Testis (tissue), 2 donors: ENCODE measurements at regions not wholly inside any gene's neighbourhood (a gene's known extent, or its start where the extent isn't known, plus 50 kb on each side); places are given as distances from the start of the nearest gene placed in this dataset.

Experiments used
- POLR2A ChIP-seq: fragments of 450-650 bp; IDR thresholded peaks from one replicate; pipeline ENCODE4 v1.6.1; 2017; ENCODE audit warnings: antibody characterized with exemption, mild to moderate bottlenecking, moderate library complexity
- TF ChIP-seq, protein P1 (sequence below), 3 experiments: fragments of 450-650 bp in 2 of 3; fragments of 200-600 bp in 1 of 3; sonication (generic) in 1 of 3; IDR thresholded peaks; one replicate each; pipeline ENCODE4 v1.5.1; 2016 to 2019; ENCODE audit warnings: antibody characterized with exemption in 3 of 3, mild to moderate bottlenecking in 2 of 3, moderate library complexity in 1 of 3

DNA sequence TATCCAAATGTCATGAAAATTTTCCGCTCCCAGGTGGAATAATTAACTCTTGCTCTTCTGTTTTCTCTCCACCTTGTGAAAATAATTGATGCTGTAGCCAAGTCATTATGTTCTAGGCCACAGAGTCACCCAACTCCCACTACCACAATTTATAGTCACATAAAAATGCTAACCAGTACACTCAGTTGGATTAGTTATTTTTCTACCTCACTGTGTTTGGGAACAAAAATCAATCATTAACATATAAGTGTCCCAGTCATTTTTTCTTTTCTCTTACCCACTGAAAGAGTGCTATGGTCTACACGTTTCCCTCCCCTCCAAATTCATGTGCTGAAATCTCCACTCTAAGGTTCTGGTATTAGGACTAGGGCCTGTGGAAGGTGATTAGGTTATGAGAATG, 255.6 kb upstream of the LMCD1 start:
- TF ChIP-seq, protein P1, sequence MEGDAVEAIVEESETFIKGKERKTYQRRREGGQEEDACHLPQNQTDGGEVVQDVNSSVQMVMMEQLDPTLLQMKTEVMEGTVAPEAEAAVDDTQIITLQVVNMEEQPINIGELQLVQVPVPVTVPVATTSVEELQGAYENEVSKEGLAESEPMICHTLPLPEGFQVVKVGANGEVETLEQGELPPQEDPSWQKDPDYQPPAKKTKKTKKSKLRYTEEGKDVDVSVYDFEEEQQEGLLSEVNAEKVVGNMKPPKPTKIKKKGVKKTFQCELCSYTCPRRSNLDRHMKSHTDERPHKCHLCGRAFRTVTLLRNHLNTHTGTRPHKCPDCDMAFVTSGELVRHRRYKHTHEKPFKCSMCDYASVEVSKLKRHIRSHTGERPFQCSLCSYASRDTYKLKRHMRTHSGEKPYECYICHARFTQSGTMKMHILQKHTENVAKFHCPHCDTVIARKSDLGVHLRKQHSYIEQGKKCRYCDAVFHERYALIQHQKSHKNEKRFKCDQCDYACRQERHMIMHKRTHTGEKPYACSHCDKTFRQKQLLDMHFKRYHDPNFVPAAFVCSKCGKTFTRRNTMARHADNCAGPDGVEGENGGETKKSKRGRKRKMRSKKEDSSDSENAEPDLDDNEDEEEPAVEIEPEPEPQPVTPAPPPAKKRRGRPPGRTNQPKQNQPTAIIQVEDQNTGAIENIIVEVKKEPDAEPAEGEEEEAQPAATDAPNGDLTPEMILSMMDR (IDR thresholded peaks at IDR 0.05): no peak
- TF ChIP-seq POLR2A: no peak
